Astrocyte (in vitro differentiated cells and primary cell): ENCODE measurements at regions not wholly inside any gene's neighbourhood (a gene's known extent, or its start where the extent isn't known, plus 50 kb on each side); places are given as distances from the start of the nearest gene placed in this dataset.

Experiments used
- DNase-seq: peaks from one replicate; pipeline ENCODE4 v3.0.0-alpha.2; 2010; ENCODE audit warnings: low read depth
- FAIRE-seq: peaks from 2 replicates; lab custom pipeline; 2011; peaks lifted over from hg19 to GRCh38; lab: Jason Lieb, UNC
- H2AFZ ChIP-seq: 2 replicates; pipeline ENCODE4 v1.6.0; 2012; ENCODE audit warnings: low read depth, low read length, inconsistent platforms
- H3K27ac ChIP-seq: 2 replicates; pipeline ENCODE4 v1.5.1; 2011; ENCODE audit warnings: low read depth, low read length, inconsistent platforms
- H3K27me3 ChIP-seq: 2 replicates; pipeline ENCODE4 v1.6.0; 2011; ENCODE audit warnings: low read length, inconsistent platforms; ENCODE audit not compliant: insufficient read depth
- H3K36me3 ChIP-seq: 2 replicates; pipeline ENCODE4 v1.5.1; 2011; ENCODE audit warnings: low read length, inconsistent platforms; ENCODE audit not compliant: insufficient read depth
- H3K4me1 ChIP-seq: 2 replicates; pipeline ENCODE4 v1.5.1; 2011; ENCODE audit warnings: low read length, inconsistent platforms; ENCODE audit not compliant: insufficient read depth
- H3K4me2 ChIP-seq: 2 replicates; pipeline ENCODE4 v1.6.0; 2012; ENCODE audit warnings: low read length, inconsistent platforms
- H3K4me3 ChIP-seq: 2 replicates; pipeline ENCODE4 v1.5.1; 2011; ENCODE audit warnings: low read depth, mild to moderate bottlenecking, low read length, inconsistent platforms; ENCODE audit not compliant: insufficient read depth
- H3K79me2 ChIP-seq: 2 replicates; pipeline ENCODE4 v1.6.0; 2012; ENCODE audit warnings: mild to moderate bottlenecking, low read length, inconsistent platforms; ENCODE audit not compliant: insufficient read depth
- H3K9ac ChIP-seq: 2 replicates; pipeline ENCODE4 v1.6.0; 2012; ENCODE audit warnings: mild to moderate bottlenecking, low read length, inconsistent platforms
- H3K9me3 ChIP-seq: 2 replicates; pipeline ENCODE4 v1.5.1; 2012; ENCODE audit warnings: low read depth, mild to moderate bottlenecking, low read length, inconsistent platforms; ENCODE audit not compliant: insufficient read depth
- H4K20me1 ChIP-seq: 2 replicates; pipeline ENCODE4 v1.6.0; 2012; ENCODE audit warnings: low read length, inconsistent platforms; ENCODE audit not compliant: insufficient read depth
- H3K27ac Mint-ChIP-seq: one replicate; pipeline ENCODE4 v1.8.0; 2021; ENCODE audit warnings: mild to moderate bottlenecking, mixed read lengths; ENCODE audit not compliant: unreplicated experiment
- H3K27me3 Mint-ChIP-seq: one replicate; pipeline ENCODE4 v1.8.0; 2021; ENCODE audit warnings: low read depth, mixed read lengths; ENCODE audit not compliant: unreplicated experiment
- H3K36me3 Mint-ChIP-seq: one replicate; pipeline ENCODE4 v1.8.0; 2021; ENCODE audit warnings: low read depth, mixed read lengths; ENCODE audit not compliant: unreplicated experiment
- H3K4me1 Mint-ChIP-seq: one replicate; pipeline ENCODE4 v1.8.0; 2021; ENCODE audit warnings: low read depth, mixed read lengths; ENCODE audit not compliant: unreplicated experiment
- H3K4me3 Mint-ChIP-seq: one replicate; pipeline ENCODE4 v1.8.0; 2021; ENCODE audit warnings: mild to moderate bottlenecking, moderate library complexity, mixed read lengths; ENCODE audit not compliant: unreplicated experiment
- H3K9me3 Mint-ChIP-seq: one replicate; pipeline ENCODE4 v1.8.0; 2021; ENCODE audit warnings: mild to moderate bottlenecking, mixed read lengths; ENCODE audit not compliant: unreplicated experiment
- EZH2 ChIP-seq: IDR thresholded peaks from 2 replicates; pipeline ENCODE4 v1.6.1; 2012; ENCODE audit warnings: mild to moderate bottlenecking, low read length, inconsistent platforms; ENCODE audit not compliant: insufficient read depth
- TF ChIP-seq, protein P1 (sequence below): IDR thresholded peaks from 2 replicates; pipeline ENCODE4 v1.5.1; 2011; ENCODE audit warnings: low read depth, mild to moderate bottlenecking, inconsistent platforms, low read length, moderate library complexity; ENCODE audit not compliant: insufficient read depth

GRCh38 chr15:70439880-70440279 lies 323.5 kb downstream of the UACA start:
- Mint-ChIP-seq H3K36me3 (no peaks in the 10 kb centered on the region), H3K4me3 (no peak overlapping the region), H3K27ac (no peak overlapping the region), H3K27me3 (peaks cover 83% of the 10 kb centered on the region), H3K4me1 (no peaks in the 10 kb centered on the region), H3K9me3 (peaks cover 5% of the 10 kb centered on the region)
- Histone ChIP-seq H3K27ac (no peak overlapping the region), H3K79me2 (no peaks in the 10 kb centered on the region), H3K36me3 (no peaks in the 10 kb centered on the region), H3K4me1 (no peaks in the 10 kb centered on the region), H3K4me3 (no peak overlapping the region), H2AFZ (no peak overlapping the region), H3K9me3 (no peaks in the 10 kb centered on the region), H3K9ac (no peak overlapping the region), H3K27me3 (peaks cover 73% of the 10 kb centered on the region), H4K20me1 (no peaks in the 10 kb centered on the region), H3K4me2 (no peak overlapping the region)
- FAIRE-seq, result no peak
- DNase-seq, result no peak
- TF ChIP-seq, protein P1, sequence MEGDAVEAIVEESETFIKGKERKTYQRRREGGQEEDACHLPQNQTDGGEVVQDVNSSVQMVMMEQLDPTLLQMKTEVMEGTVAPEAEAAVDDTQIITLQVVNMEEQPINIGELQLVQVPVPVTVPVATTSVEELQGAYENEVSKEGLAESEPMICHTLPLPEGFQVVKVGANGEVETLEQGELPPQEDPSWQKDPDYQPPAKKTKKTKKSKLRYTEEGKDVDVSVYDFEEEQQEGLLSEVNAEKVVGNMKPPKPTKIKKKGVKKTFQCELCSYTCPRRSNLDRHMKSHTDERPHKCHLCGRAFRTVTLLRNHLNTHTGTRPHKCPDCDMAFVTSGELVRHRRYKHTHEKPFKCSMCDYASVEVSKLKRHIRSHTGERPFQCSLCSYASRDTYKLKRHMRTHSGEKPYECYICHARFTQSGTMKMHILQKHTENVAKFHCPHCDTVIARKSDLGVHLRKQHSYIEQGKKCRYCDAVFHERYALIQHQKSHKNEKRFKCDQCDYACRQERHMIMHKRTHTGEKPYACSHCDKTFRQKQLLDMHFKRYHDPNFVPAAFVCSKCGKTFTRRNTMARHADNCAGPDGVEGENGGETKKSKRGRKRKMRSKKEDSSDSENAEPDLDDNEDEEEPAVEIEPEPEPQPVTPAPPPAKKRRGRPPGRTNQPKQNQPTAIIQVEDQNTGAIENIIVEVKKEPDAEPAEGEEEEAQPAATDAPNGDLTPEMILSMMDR, result no peak
- TF ChIP-seq EZH2, result no peak

DNA sequence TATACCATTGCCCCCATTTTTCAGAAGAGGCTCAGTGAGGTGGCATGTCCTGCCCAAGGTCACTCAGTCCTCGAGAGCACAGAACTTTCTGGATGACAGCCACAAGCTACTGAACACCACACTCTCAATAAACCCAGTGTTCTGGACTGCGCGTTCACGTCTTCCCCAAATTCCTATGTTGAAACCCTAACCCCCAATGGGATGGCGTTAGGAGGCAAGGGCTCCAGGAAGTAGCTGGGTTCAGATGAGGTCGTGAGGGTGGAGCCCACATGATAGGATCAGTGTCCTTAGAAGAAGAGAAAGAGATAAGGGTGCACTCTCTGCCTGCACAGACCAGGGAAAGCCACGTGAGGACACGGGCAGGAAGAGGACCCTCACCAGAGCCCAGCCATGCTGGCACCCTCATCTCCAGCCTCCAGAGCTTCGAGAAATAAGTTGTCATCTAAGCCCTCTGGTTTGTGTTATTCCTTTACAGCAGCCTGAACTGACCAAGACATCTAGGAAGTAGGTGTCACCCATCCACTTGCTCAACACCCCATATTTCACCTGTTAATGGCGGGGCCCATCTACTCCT lies 324.0 kb downstream of the UACA start:
- no peaks in the 10 kb centered on the region for H3K9me3 ChIP-seq
- H3K27me3 ChIP-seq, result peaks cover 70% of the 10 kb centered on the region
- H3K79me2 ChIP-seq, result no peaks in the 10 kb centered on the region
- H3K36me3 ChIP-seq, result no peaks in the 10 kb centered on the region
- H4K20me1 ChIP-seq, result no peaks in the 10 kb centered on the region
- FAIRE-seq, result no peak
- no peak for DNase-seq
- H3K4me3 ChIP-seq, result no peak overlapping the region
- H3K27me3 Mint-ChIP-seq, result peaks cover 84% of the 10 kb centered on the region
- H3K27ac ChIP-seq, result no peak overlapping the region
- TF ChIP-seq, protein P1, result no peak
- TF ChIP-seq EZH2, result no peak
- H3K4me1 ChIP-seq, result no peaks in the 10 kb centered on the region
- no peak overlapping the region for H3K4me3 Mint-ChIP-seq
- H3K4me2 ChIP-seq, result no peak overlapping the region
- no peak overlapping the region for H3K27ac Mint-ChIP-seq
- no peak overlapping the region for H2AFZ ChIP-seq
- no peak overlapping the region for H3K9ac ChIP-seq
- peaks cover 7% of the 10 kb centered on the region for H3K9me3 Mint-ChIP-seq
- H3K4me1 Mint-ChIP-seq, result no peaks in the 10 kb centered on the region
- H3K36me3 Mint-ChIP-seq, result no peaks in the 10 kb centered on the region

GRCh38 chr15:70438776-70439175 lies 324.6 kb downstream of the UACA start:
- H3K79me2 ChIP-seq, result no peaks in the 10 kb centered on the region
- H3K27ac ChIP-seq, result no peak overlapping the region
- Mint-ChIP-seq H3K27me3 (peaks cover 80% of the 10 kb centered on the region), H3K4me3 (no peak overlapping the region), H3K9me3 (peaks cover 7% of the 10 kb centered on the region), H3K4me1 (no peaks in the 10 kb centered on the region), H3K36me3 (no peaks in the 10 kb centered on the region), H3K27ac (no peak overlapping the region)
- no peak overlapping the region for H2AFZ ChIP-seq
- TF ChIP-seq, protein P1, result no peak
- TF ChIP-seq EZH2, result no peak
- H3K4me1 ChIP-seq, result no peaks in the 10 kb centered on the region
- peaks cover 66% of the 10 kb centered on the region for H3K27me3 ChIP-seq
- no peak overlapping the region for H3K4me2 ChIP-seq
- DNase-seq (no peak), FAIRE-seq (no peak)
- no peaks in the 10 kb centered on the region for H4K20me1 ChIP-seq
- no peak overlapping the region for H3K4me3 ChIP-seq
- H3K9me3 ChIP-seq, result no peaks in the 10 kb centered on the region
- H3K9ac ChIP-seq, result no peak overlapping the region
- no peaks in the 10 kb centered on the region for H3K36me3 ChIP-seq
